ENCODE measurements at regions not wholly inside any gene's neighbourhood (a gene's known extent, or its start where the extent isn't known, plus 50 kb on each side); places are given as distances from the start of the nearest gene placed in this dataset.

DNA sequence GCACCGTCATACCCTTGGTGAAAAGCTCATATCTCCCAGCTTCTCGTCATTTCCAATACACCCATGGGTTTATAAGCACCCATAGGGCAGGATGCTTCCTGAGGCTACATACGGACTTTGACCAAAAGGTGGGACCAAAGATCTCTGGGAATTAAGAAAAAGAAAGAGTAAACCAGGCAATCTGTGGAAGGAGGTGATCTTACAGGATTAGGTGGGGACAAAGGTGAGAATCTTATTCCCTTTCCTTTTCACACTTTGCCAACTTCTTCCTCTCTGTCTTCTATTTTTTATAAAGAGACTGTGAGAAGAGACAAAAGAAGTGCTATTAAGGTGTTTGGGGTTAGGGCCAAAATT lies 172.0 kb downstream of the DLEU7 start:
- no peak for FAIRE-seq

DNA sequence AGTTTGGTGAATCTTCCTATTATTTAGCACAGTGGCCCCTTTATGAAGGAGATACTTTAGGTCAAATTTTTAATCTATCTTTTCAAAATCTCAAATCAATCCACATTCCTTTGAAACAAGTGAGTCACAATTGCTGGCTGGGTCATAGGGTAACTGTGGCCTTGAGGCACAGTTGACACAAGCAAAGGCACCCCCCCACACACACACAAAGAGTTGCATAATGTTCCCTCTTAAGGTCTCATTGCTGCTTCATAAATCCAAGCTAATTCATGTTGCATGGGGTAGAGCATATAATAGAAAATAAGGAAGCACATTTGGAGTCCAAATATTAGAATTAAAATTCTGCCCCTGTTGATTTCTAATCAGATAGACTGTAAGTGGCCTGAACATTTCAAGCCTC lies 171.5 kb downstream of the DLEU7 start:
- DNase-seq (ENCODE audit: low spot score) (peak; percentile 8), FAIRE-seq (no peak)

More for the DNA sequence above, 172.0 kb downstream of the DLEU7 start:
- no peak for DNase-seq (ENCODE audit: low spot score)

DNA sequence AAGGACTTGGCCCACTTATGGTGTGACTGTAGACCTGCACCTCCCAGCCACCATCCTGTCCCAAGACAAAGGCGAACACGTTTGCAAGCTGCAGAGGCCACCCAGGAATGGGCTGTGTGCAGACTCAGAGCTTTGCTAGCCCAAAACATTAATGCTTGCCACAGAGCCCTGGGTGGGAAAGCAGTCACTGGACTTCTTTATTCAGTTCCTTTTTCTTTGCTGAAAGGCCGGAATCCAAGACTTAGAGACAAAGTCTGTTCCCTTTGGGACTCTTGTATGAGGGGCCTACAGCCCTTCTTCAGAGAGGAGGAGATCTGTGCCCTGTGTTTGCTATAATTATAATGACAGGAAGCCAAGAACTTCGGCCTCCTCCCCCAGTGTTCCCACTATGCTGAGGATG lies 167.8 kb downstream of the DLEU7 start:
- DNase-seq (ENCODE audit: low spot score) (no peak), FAIRE-seq (no peak)

DNA sequence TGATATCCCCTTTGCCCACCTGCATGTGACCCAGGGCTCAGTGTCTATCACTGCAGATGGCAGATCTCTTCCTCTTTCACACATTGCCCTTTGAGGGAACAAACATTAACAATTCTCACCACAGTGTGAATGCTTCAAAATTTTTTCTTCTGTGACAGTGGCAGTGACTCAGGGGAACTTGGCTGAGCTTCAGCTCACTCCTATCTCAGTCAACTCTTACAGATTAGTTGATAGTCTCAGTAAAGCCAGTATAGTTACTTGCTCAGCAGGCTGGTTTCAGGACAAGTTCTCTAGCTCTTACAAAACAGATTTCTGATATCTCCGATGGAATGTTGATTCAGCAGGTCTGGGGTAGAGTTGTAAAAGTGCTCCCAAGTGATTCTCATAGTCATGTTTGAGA lies 166.9 kb downstream of the DLEU7 start:
- FAIRE-seq (peak; percentile 97), DNase-seq (ENCODE audit: low spot score) (peak; percentile 94)

DNA sequence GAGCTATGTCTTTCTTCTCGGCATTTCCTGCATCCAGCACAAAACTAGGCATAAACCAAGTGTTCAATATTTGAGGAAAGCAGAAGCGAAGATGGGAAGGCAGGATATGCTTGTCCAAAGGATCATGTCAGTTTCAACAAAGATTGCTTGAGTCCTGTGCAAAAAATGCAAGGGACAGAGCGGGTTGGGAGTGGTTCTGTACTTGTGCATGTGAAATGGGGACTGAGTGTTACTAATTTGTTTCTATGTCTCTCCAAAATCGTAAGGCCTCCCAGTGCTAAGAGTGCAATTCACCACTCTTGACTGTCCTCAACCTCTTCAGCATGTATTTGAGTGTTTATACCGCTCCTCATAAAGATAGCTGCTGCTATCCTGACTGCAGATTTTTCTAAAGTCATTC lies 166.2 kb downstream of the DLEU7 start:
- DNase-seq (ENCODE audit: low spot score) (no peak), FAIRE-seq (no peak)

DNA sequence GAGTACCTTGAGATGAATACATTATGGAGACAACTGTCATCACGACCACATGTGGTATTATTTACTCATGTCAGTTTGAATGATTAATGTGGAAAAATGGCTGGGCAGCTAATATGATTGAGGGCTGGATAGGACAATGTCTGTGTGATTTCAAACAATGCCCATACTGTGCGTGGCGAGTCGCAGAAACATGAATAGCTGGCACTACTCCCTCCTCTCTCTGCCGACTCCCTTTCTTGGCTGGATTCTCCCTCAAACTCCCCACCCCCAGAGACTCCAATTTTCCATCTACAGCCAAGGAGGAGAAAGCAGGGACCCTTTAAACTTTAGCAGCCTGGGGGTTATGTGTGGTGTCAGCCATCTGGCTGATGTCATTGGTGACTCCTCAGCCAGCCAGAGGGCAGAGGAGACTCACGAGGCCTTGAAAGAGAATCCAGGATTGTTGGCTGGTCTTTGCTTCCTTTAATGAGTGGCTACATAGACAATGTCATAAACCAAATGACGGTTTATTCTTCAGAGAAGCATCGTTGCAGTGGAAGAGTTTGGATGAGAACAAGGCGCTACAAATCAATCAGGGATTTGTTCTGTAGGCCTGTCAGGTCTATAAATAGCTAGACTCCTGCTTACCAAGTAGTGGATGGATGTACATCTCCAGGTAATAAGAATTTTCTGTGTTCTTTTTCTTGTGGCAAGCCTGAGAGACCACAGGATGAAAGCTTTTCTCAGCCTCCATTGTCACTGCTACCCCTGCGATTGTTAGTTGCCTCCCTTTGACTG lies 165.6 kb downstream of the DLEU7 start:
- FAIRE-seq (peak; percentile 66), DNase-seq (ENCODE audit: low spot score) (peak; percentile 77)

DNA sequence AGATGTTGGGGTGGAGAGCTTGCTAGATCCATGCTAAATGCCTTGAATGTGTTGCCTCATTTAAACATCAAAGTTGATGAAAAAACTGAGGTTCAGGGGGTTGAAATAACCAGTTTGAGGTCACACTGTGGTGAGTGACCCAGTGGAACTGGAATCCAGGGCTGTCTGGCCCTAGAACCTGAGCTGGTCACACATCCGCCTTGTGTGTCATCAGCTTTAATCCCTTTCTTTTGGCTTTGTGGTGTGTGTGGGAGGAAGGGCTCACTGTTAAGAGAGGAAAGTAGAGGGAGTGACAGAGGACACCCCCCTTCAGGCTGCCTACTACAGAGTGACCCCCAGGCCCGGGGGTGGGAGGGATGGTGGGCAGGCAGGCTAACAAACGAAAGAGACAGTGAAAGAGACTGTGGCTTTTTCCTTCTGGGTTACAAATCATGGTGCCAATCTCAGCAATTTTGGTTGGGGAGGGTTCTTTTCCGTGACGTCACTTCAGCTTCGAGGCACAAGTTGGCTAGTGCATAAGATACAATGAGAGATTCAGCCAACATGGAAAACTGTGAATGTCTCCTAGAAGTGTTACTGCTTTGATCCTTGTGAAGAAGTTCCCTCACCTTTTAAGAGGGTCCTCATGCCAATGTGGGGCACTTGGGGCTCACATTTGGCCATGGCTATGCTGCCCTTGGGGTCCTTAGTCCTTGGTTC lies 164.9 kb downstream of the DLEU7 start:
- FAIRE-seq, result peak; percentile 96
- peak; percentile 99 for DNase-seq (ENCODE audit: low spot score)

DNA sequence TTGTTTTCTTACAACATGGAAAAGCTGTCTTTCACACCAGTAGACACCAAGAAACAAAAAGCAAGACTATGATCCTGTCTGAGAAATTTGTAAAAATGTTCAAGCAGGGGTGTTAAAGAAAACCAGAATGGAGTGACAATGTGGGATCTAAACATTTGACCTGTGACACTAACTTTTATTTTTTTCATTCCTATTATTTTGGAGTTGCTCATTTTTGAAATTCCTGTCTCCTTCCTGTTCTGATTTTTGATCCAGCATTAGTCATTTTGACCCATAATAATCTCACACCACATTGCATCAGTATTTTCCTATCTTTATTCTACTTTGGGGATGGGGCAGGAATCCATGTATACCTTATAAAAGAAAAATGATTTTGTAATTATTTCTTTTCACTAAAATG lies 164.2 kb downstream of the DLEU7 start:
- peak; percentile 52 for DNase-seq (ENCODE audit: low spot score)
- peak; percentile 69 for FAIRE-seq

DNA sequence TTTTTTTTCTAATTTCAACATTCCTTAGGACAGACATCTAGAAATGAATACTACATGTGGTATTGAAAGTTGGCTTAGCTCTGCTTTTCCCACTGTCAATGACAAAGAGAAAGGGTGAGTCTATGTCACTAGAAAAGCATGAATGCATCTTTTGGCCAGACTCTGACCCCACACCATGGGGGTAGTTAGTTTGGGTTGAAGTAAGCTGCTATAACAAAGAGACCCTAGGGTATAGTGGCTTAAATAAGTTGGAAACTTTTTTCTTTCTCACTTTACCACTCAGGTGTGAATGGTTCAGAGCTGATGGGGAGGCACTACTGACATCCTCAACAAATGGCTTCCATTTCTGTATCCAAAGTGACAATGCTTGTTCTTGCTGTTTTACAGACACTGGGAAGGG lies 161.5 kb downstream of the DLEU7 start:
- no peak for FAIRE-seq
- no peak for DNase-seq (ENCODE audit: low spot score)

DNA sequence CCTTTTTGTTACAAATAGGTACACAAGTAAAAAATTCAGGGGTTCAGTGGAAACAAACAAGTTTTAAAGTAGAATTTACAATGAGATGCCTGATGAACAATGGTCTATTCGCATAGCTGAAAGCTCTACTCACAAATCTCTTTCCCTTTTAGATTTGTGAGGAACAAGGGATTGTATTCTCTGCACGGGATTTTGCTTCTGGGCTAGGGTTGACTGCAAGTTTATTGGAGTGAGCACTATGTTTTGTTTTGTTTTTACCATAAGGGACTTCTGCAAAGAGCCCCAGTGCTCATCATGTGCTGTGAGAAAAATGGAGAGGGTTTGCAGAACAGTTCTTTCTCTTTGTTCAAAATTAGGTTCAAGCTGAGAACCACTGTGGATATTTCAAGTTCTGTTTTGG lies 160.5 kb downstream of the DLEU7 start:
- DNase-seq (ENCODE audit: low spot score), result no peak
- no peak for FAIRE-seq

DNA sequence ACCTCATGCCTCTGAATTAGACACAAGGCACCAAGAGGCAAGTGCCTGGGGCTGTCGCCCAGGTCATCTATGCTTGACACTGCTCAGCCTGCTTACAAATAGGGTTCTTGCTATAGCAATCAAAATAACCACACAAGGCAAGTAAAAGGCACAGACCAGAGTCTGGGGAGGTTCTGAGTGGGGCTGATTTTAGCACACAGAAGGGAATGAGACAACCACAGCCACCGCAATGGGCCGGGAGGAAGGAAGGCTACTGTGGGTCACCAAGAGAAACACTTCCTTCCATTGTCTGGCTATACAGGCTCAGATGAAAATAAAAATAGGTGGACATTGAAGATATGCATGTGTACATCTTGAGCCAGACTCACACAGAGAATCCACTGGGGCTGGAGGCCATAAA lies 159.1 kb downstream of the DLEU7 start:
- DNase-seq (ENCODE audit: low spot score), result no peak
- FAIRE-seq, result no peak

DNA sequence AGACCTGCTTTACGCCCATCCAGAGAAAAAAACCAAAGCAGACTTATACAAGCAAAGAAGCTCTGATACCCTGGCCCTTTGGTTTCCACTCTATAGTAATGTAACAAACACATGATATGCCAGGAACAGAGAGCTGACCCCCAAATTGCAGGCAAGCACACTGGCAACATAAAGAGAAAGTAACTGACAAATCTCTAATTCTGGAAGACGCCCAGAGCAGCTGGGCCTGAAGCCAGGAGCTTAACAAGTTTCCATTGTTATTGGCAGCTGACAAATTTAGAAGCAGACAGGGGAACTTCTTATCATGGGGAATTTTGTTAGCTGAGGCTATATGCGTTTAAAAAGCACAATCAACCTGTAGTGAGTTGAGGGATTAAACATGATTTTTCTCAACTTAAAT lies 158.0 kb downstream of the DLEU7 start:
- FAIRE-seq, result no peak
- no peak for DNase-seq (ENCODE audit: low spot score)

DNA sequence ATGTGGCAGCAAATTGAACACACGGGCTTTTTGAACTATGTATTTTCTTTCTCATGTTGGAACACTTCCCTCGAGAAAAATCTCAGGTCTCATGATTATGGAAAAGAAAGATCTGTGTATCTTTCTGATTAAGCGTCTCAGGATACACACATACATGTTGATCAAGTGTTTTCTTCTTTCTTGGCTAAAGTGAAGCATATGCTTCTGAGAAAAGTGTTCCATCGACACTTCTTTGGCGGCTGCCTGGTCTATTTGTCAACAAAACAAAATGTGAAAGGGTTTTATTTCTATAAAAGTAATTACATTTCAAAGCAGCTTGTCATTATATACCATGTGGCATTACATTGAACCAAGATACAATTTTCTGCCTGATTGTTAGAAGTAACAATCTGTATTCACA lies 157.5 kb downstream of the DLEU7 start:
- no peak for FAIRE-seq

DNA sequence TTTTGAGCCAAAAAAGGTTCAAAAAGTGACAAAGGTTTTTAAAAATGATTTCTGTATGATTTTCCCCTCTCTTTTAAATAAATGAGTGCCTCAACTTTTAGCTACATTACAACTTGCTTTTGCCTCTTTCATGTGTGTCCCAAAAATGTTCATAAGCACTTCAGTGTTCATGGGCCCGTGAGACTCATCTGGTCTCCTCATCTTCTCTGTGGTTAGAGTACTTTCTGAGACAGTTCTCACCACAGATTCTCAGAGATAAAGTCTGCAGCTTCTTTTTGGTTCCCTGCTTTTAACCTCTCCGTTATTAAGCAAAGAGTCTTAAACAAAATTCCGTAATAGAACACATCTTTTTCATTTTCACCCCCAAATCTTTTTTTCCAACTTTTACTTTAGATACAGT lies 156.9 kb downstream of the DLEU7 start:
- FAIRE-seq (no peak), DNase-seq (ENCODE audit: low spot score) (no peak)

More for the DNA sequence above, 157.5 kb downstream of the DLEU7 start:
- DNase-seq (ENCODE audit: low spot score), result no peak

DNA sequence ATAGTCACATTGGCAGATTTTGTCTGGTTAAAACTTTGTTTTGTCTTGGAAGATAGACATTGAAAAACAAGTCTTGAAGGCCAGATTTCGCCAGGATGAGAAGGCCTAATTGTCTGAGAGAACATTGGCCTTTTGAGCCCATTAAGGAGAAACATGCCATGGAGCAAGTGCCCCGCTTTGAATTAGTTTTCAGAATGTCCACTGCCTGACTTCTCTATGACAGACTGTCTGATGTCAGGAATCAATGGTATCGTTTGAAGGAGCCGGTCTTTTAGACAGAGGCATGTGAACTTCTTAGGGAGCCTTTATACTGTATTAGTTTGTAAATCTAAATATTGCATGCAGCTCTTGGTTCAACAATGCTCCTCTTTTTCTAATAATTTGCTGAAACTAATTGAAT lies 155.9 kb downstream of the DLEU7 start:
- DNase-seq (ENCODE audit: low spot score) (no peak), FAIRE-seq (no peak)

DNA sequence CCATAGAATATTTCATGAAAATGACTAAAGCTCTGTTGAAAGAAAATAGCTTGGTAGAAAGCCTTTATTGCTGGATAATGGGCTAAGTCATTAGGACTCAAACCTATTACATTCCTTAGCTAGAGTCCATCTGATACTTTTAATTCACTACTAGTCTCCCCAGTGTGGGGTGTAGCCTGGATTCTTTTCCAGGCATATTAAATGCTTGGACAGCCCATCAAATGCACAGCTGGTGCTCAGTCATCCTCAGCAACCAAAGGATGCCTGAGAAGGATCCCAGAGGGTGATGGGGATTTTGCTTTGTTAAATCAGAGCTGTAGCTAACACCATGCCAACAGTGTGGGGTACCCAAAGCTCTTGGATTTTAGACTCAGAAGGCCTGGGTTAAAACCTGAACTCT lies 153.5 kb downstream of the DLEU7 start:
- no peak for FAIRE-seq
- no peak for DNase-seq (ENCODE audit: low spot score)

DNA sequence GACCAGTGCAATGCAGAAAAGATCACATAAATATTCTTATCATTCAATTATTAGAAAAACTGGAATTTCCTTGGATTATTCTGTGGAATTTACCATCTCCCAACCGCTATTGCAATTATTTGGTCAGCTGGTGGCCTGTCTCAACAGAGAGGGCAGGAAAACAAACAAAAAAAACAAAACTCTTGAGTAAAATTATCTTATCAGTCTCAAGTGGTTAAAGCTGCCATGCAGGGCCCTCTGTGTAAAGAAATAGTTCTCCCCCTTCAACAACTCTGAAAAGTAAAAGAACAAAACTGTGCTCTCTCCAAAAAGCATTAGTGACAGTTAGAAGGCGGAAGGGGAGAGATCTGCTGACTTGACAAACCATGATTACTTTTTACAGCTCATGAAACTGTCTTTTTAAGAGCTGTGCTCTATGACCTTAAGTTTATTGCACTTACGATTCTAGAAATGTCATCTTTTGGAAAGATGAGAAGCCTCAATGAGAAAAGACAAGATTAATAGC lies 152.3 kb downstream of the DLEU7 start:
- no peak for DNase-seq (ENCODE audit: low spot score)
- no peak for FAIRE-seq

DNA sequence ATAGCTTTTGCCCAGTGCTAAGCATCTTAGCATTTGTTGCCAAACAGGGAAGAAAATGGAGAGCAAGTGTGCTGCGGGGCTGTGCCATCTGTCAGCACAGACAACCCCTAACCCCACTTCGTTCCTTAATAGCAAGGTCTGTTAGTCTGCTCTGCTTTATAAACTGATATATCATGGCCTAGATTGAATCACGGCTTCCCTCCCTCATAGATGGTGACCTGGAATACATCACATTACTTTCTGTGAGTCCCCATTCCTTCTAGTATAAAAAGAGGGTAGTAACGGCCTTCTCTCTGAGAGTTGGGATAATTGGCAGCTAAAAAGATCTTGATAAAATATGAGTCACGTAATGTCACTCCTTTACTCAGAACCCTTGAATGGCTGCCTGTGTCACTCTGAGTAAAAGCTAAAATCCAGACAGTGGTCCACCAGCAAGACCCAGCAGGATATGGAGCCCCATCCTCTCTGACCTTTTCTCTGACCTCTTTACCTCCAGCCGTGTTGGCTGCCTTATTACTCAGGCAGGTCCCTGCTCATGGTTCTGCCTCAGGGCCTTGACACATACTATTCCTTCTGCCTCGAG lies 151.7 kb downstream of the DLEU7 start:
- DNase-seq (ENCODE audit: low spot score) (peak; percentile 86), FAIRE-seq (peak; percentile 87)

DNA sequence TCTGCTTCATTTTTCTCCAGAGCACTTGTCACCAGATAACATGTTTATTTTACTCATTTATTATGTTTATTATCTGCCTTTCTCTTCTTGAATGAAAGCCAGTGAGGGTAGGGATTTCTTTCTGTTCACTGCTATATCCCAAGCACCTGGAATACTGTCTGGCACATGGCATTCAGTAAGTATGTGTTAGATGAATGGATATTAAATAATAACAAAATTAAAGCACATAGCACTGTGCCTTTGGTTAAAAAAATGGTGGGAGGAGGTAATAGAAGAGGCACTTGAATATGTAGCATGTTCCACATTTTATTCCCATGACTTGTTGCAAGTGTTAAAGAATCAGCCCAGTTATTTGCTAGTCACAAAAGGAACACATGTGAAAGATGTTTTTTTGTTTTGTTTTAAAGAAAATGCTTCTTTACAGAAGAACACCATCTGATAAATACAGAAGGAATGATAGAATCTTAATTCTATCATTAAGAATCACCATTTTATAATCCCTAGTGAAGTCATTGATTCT lies 151.0 kb downstream of the DLEU7 start:
- no peak for FAIRE-seq

DNA sequence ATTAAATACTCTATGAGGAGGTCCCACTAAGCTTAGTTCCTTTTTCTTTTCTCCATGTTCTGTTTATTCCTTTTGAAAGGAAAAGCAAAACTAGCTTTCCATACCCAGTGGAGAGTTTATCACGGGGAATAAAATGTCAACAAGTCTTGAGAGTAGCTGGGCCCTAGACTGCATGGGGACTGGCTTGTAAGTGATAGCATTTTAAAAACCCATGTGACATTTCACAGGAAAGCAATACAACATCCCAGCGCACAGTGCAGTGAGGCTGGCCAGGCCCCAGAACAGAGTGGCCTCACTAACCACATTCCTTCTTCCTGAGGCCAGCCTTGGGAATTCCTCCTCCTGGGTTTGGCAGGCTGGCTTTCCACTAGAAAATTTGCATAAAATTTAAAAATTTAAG lies 149.8 kb downstream of the DLEU7 start:
- FAIRE-seq, result peak; percentile 59
- DNase-seq (ENCODE audit: low spot score), result peak; percentile 26

More for the DNA sequence above, 151.0 kb downstream of the DLEU7 start:
- no peak for DNase-seq (ENCODE audit: low spot score)

DNA sequence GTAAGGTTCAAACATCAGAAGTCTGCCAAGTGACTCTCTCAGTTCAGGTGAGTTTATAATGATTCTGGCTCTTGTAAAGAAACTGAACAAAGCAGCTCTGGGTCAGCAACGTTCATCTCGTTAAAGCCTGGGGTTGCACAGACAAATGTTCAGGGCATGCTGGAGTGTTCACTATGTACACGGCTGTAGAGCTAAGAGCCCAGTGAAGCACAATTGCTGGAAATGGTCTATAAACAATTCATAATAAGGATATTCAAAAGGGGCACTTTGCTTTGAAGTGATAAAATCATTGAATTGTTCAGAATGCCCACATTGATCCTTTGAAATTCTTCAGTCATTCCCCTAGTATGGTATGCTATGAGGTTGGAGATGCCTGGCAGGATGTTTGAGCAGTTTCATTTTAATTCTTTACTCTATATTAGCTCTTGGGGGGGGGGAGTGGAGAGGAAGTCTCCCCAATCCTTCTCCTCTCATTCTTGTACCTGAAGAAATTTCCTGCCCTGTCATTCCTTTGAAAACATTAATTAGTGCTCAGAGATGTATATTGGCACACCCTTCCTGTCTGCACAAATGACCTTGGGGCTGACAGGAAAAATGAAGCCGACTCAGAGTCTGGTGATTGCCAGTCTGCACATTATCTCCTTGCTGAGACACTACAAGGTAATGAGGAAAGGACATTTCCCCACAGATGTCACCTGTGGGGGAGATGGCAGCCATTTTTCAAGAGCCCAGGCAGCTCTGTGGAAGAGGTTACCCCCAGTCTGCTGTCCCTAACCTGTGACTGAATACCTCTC lies 145.5 kb downstream of the DLEU7 start:
- no peak for FAIRE-seq
- DNase-seq (ENCODE audit: low spot score), result no peak
